Breast epithelium (tissue), 4 donors: ENCODE measurements at regions not wholly inside any gene's neighbourhood (a gene's known extent, or its start where the extent isn't known, plus 50 kb on each side); places are given as distances from the start of the nearest gene placed in this dataset.

Experiments used
- DNase-seq, 2 donors: peaks; one replicate each; pipeline ENCODE4 v3.0.0-alpha.2; 2019; ENCODE audit warnings: low spot score in 2 of 2
- H3K27ac ChIP-seq, 2 donors: fragments of 200-600 bp; sonication (generic) in 1 of 2; one replicate each; pipeline ENCODE4 v1.5.1; 2016 to 2019; ENCODE audit warnings: mild to moderate bottlenecking in 1 of 2
- H3K27me3 ChIP-seq, 2 donors: fragments of 200-600 bp; sonication (generic) in 1 of 2; one replicate each; pipeline versions ENCODE4 v1.5.1 to v1.6.0; 2017 to 2019; ENCODE audit warnings: control low read depth in 1 of 2, mild to moderate bottlenecking in 1 of 2
- H3K36me3 ChIP-seq: fragments of 200-600 bp; one replicate; pipeline ENCODE4 v1.5.1; 2019
- H3K4me1 ChIP-seq, 2 donors: fragments of 200-600 bp; sonication (generic); one replicate each; pipeline ENCODE4 v1.5.1; 2016 to 2019; ENCODE audit warnings: control low read depth in 1 of 2
- H3K4me3 ChIP-seq, 3 donors: fragments of 200-600 bp; sonication (generic); 1 replicate in 2 of 3; 2 replicates in 1 of 3; pipeline ENCODE4 v1.5.1; 2016 to 2019; ENCODE audit warnings: mild to moderate bottlenecking in 3 of 3, moderate library complexity in 2 of 3
- H3K9me3 ChIP-seq, 2 donors: fragments of 200-600 bp; sonication (generic) in 1 of 2; one replicate each; pipeline ENCODE4 v1.5.1; 2016 to 2019; ENCODE audit warnings: control low read depth in 1 of 2
- CTCF ChIP-seq, 3 donors: fragments of 450-650 bp; IDR thresholded peaks; one replicate each; pipeline ENCODE4 v1.5.1; 2016 to 2017; ENCODE audit warnings: antibody characterized with exemption in 3 of 3, mild to moderate bottlenecking in 3 of 3, moderate library complexity in 3 of 3
- POLR2A ChIP-seq: fragments of 450-650 bp; IDR thresholded peaks from one replicate; pipeline ENCODE4 v1.6.1; 2016; ENCODE audit warnings: antibody characterized with exemption, mild to moderate bottlenecking, moderate library complexity
- POLR2AphosphoS5 ChIP-seq, 3 donors: sonication (generic); formaldehyde crosslinking; IDR thresholded peaks; one replicate each; pipeline ENCODE4 v1.6.1; 2017; ENCODE audit warnings: antibody characterized with exemption in 3 of 3
- intact Hi-C: fragments of 100-400 bp; cut with DNase I; formaldehyde crosslinking; loops from one replicate; pipeline ENCODE4 v1.15.1; 2023; ENCODE audit warnings: low total_unique reads

DNA sequence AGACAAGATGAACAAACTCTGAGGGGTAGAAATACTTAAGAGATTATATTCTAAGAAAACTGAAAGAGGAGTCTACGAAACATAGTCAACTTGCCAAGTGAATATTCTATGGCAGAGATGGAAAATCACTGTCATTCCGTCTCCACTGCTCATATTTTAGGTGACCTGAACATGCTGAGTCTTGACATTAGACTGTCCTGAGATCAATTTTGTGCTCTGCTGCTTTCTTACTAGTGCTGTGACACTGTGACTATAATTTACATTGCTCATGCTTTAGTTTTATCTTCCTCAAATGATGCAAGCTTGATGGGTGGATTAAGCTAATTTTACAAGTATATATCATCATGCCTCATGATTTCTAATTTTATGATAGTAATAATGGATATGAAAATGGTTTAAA, 228.2 kb upstream of the LRFN5 start:
- no peak for DNase-seq
- intact Hi-C loops, result no loop called here
- H3K4me3 ChIP-seq, result no peak overlapping the region
- H3K9me3 ChIP-seq, result no peaks in the 10 kb centered on the region
- no peaks in the 10 kb centered on the region for H3K27me3 ChIP-seq
- no peaks in the 10 kb centered on the region for H3K4me1 ChIP-seq
- no peak for TF ChIP-seq POLR2A
- TF ChIP-seq CTCF (IDR thresholded peaks at IDR 0.05), result no peak
- no peak for TF ChIP-seq POLR2AphosphoS5 (IDR thresholded peaks at IDR 0.05)
- no peaks in the 10 kb centered on the region for H3K36me3 ChIP-seq
- H3K27ac ChIP-seq, result no peak overlapping the region

- intact Hi-C loops, result no loop called here
- TF ChIP-seq POLR2AphosphoS5 (IDR thresholded peaks at IDR 0.05), result no peak
- H3K4me1 ChIP-seq, result no peaks in the 10 kb centered on the region
- no peak overlapping the region for H3K4me3 ChIP-seq
- no peaks in the 10 kb centered on the region for H3K36me3 ChIP-seq
- no peak for DNase-seq
- no peaks in the 10 kb centered on the region for H3K27me3 ChIP-seq
- no peak overlapping the region for H3K27ac ChIP-seq
- H3K9me3 ChIP-seq, result no peaks in the 10 kb centered on the region
Observed at GRCh38 chr14:41377932-41378331, 228.7 kb upstream of the LRFN5 start.

DNA sequence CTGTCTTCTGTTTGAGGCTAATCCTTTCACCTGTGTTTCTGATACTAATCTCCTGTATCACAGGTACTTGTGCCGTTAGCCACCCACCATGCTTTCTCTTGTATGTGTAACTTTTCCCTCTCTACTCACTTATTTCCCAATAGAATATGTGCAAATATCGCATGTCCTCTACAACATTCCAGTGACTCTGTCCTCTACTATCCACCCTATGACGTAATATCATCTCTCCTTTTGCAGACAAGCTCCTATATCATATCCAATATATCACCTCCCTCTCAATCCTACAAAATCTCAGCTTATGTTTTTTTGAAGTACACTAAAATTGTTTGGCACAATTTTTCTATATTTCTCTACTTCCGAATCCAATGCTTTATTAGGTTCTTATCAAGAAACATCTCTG, 232.6 kb upstream of the LRFN5 start:
- no peaks in the 10 kb centered on the region for H3K9me3 ChIP-seq
- H3K4me3 ChIP-seq, result no peak overlapping the region
- TF ChIP-seq POLR2AphosphoS5 (IDR thresholded peaks at IDR 0.05) (no peak), CTCF (IDR thresholded peaks at IDR 0.05) (no peak), POLR2A (no peak)
- no peaks in the 10 kb centered on the region for H3K4me1 ChIP-seq
- no peaks in the 10 kb centered on the region for H3K36me3 ChIP-seq
- intact Hi-C loops, result no loop called here
- H3K27me3 ChIP-seq, result no peaks in the 10 kb centered on the region
- no peak overlapping the region for H3K27ac ChIP-seq
- DNase-seq, result no peak

GRCh38 chr14:41362139-41362538, 244.5 kb upstream of the LRFN5 start:
- H3K9me3 ChIP-seq, result no peaks in the 10 kb centered on the region
- no peak overlapping the region for H3K4me3 ChIP-seq
- intact Hi-C loops, result no loop called here
- no peak for TF ChIP-seq POLR2A
- TF ChIP-seq POLR2AphosphoS5 (IDR thresholded peaks at IDR 0.05), result no peak
- TF ChIP-seq CTCF (IDR thresholded peaks at IDR 0.05), result no peak
- H3K27me3 ChIP-seq, result no peaks in the 10 kb centered on the region
- no peak for DNase-seq
- no peak overlapping the region for H3K27ac ChIP-seq
- no peaks in the 10 kb centered on the region for H3K4me1 ChIP-seq
- no peaks in the 10 kb centered on the region for H3K36me3 ChIP-seq

DNA sequence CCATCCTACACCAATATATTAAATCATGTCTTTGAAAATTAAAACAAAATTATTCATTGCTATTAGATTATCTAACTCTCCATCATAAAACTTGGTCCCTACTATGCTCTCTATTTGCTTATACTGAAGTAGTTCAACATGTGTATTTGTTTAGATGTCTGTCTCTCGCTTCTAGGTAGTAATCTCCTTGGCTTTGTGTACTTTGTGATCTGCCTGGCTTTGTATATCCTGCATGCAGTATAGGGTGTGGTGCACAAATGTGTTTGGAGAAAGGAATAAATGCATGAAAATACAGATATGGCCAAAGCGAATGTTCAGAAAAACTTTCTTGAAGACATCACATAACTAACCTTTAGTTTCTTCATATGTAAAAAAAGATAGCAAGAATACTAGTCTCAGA, 246.6 kb upstream of the LRFN5 start:
- Histone ChIP-seq H3K4me3 (no peak overlapping the region), H3K9me3 (no peaks in the 10 kb centered on the region), H3K4me1 (no peaks in the 10 kb centered on the region), H3K27me3 (no peaks in the 10 kb centered on the region), H3K27ac (no peak overlapping the region), H3K36me3 (no peaks in the 10 kb centered on the region)
- DNase-seq, result no peak
- TF ChIP-seq POLR2A (no peak), POLR2AphosphoS5 (IDR thresholded peaks at IDR 0.05) (no peak), CTCF (IDR thresholded peaks at IDR 0.05) (no peak)
- intact Hi-C loops, result no loop called here

DNA sequence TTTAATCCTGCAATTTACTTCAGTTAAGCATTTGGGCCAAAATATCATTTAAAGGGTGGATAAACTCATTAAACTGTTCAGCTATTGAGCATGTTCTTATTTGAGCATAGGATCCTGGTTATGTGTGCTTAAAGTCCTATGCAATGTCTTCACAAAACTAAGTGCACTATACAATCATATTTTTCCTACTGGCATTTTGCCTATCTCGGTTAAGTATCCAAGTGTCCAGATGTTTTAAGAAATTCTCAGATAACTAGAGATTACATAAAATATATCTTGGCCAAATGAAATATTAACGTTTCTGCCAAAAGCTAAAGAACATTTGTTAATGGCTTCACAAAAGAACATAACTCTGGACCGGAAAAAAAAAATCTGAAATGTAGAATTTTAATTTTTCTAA, 250.8 kb upstream of the LRFN5 start:
- intact Hi-C loops, result no loop called here
- no peak overlapping the region for H3K4me3 ChIP-seq
- TF ChIP-seq CTCF (IDR thresholded peaks at IDR 0.05) (no peak), POLR2A (no peak), POLR2AphosphoS5 (IDR thresholded peaks at IDR 0.05) (no peak)
- no peaks in the 10 kb centered on the region for H3K4me1 ChIP-seq
- no peak overlapping the region for H3K27ac ChIP-seq
- DNase-seq, result no peak
- H3K27me3 ChIP-seq, result no peaks in the 10 kb centered on the region
- no peaks in the 10 kb centered on the region for H3K9me3 ChIP-seq
- no peaks in the 10 kb centered on the region for H3K36me3 ChIP-seq
